ENCODE measurements at regions not wholly inside any gene's neighbourhood (a gene's known extent, or its start where the extent isn't known, plus 50 kb on each side); places are given as distances from the start of the nearest gene placed in this dataset.
"Not testable (repeated sequence)": the region's sequence is repeated elsewhere in the genome, so short reads cannot be mapped to it uniquely, and the experiment has no call there.

GRCh38 chr15:77910030-77910911 lies 167.2 kb downstream of the TBC1D2B start:
- TF ChIP-seq CTCF (IDR thresholded peaks at IDR 0.05) = peak; percentile 58 to 87 (median 71)
- TF ChIP-seq POLR2A (IDR thresholded peaks at IDR 0.05) = not testable (repeated sequence)

Data from esophagus squamous epithelium (tissue), 4 donors.